ENCODE measurements at regions not wholly inside any gene's neighbourhood (a gene's known extent, or its start where the extent isn't known, plus 50 kb on each side); places are given as distances from the start of the nearest gene placed in this dataset.

DNA sequence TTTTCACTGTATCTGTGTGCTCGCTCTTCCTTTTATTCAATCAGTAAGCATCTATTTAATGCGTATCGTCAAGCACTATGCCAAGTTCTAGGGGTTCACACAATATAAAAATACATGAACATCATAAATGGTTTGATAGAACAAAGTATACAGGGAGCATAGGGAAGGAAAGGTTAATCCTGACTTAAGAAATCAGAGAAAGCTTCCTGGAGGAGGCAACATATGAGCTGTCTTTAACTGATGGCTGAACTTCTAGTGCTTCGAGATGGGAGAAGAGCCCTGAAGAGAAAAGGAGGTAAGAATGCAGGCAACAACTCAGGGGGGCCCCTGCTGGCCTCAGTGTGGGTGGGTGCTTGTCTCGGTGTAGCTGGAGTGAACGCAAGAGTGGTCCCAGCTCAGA, 63.6 kb upstream of the GALNT2 start:
- DNase-seq, result no peak

DNA sequence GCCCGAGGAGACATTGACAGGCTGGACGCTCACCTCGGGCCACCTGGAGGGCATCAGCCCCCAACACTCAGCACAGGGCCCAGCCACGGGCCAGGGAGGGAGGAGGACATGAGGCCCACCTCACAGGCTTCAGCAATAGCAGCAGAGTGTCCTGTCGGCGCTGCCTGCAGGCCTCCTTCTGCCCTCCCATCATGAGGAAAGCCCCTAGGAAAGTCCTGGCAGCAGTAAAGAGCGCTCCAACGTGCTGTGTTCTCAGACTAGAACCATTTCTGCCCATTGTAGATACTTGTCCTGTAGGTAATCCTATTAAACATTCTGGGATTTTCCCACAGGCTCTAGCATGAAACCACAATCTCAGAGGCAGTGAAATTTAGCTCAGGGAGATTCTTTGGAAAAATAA, 62.0 kb upstream of the GALNT2 start:
- DNase-seq, result no peak

DNA sequence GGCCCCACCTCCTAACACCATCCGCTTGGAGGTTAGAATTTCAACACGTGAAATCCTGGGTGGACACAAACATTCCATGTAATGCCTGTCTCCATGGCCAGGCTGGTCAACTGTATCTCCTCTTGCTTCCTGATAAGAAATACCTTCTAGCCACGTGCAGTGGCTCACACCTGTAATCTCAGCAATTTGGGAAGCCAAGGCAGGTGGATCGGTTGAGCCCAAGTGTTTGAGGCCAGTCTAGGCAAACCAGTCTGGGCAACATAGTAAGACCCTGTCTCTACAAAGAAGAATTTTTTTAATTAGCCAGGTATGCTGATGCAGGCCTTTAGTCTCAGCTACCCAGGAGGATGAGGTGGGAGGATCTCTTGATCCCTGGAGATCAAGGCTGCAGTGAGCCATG, 58.3 kb upstream of the GALNT2 start:
- no peak for DNase-seq

DNA sequence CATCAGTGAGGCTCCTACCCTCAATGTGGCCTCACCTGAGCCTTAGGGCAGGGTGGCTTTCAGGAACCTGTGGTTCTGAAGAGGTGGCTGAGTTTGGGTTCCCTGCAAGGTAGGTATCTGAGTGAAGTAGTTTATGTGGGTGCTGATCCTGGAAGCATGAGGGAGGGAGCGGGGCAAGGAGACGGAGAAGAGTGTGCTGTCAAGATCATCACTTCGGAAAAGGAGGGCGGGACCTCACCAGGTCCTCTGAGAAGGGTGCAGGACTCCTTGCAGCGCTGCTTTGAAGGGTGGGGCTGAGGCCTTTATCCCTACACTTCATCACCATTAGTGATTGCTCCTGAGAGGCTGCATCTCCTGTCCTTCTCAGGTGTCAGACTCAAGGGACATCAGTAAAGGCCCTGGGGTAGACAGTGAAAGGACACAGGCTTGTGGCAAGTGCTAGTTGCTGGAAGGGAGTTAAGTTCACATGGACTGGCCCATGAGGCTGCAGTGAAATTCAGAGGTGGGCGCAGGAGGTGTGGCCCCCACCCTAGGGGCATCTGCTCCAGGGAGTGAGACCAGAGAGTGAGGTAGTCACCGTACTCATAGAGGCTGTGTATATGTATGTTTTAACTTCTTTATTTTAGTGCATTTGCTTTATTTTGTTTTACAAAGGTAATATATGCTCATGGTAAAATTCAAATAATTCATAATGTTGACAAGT, 57.3 kb upstream of the GALNT2 start:
- DNase-seq, result no peak

DNA sequence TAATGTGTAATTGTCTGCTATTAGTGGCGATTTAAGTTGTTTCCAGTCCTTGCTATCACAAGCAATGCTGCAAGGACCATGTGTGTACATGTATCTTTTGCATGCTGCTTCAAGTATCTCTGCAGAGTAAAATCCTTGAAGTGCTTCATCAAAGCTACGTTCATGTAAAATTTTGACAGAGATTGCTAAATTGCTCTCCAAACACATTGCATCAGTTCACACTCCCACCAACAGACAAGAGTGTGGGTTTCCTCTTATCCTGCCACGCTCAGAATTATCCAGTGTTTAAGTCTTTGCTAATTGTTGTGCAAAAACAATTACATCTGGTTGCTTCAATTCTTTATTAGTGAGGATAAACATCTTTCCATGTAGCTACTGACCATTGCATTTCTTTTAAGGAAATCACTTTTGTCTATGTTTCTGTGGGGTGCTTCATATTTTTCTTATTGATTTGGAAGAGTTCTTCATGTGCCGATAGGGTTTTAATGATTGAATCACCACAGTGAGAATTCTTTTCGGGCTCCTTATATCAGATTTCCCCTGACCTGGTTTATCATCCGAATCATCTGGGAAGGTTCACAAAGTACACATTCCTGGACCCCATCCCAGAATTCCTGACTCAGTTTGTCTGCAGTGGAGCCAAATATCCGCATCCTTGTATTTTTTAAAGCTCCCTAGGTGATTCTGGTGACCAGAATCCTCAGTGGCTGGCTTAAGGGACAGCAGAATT, 56.3 kb upstream of the GALNT2 start:
- DNase-seq, result no peak

DNA sequence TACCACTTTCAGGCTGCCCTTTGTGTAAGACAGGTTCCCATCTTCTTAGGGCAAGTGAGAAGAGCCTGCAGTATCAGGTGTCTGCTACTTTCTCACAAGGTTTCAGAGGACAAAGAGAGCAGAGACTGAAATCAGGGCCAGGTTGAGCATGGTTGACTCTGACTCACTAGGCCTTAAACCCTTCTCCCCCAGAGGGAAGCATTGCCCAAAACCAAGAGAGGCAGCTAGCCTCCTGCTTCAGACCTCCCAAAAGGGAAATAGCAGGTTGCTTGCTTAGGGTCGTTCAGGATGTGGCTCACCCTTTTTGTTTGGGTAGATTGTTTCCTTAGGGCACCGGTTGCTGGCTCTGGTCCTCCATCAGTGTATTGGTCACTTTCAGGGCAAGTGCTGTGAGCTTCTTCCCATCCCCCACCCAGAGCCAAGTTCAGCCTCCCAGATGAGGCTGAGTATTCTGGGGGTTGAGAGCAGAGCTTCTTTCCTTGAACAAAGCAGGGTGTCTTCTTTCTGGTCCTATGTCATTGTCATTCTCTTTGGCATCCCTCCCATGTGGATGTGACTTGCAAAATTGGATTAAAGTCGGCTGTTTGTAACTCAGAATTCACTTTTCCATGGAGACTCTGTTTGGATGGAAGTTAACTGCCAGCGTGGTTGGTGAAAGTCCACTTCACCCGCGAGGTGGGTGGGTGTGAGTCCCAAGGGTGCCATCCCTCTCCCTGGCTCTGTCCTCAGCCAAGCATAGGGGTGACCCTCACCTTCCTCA, 55.5 kb upstream of the GALNT2 start:
- DNase-seq, result no peak

DNA sequence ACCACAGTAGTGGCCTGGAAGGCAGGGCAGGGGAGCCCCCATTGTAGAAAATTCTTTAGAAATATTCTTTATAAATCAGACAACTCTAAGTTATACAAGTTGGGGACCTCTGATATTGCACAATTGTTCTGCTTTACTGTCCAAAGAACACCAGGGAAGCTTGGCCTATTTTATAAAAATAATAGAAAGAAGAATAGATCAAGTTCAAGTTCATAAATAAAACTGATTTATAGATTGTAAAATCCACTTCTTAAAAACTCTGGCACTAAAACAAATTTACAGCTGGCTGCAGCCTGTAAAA, 55.0 kb upstream of the GALNT2 start:
- DNase-seq, result no peak

DNA sequence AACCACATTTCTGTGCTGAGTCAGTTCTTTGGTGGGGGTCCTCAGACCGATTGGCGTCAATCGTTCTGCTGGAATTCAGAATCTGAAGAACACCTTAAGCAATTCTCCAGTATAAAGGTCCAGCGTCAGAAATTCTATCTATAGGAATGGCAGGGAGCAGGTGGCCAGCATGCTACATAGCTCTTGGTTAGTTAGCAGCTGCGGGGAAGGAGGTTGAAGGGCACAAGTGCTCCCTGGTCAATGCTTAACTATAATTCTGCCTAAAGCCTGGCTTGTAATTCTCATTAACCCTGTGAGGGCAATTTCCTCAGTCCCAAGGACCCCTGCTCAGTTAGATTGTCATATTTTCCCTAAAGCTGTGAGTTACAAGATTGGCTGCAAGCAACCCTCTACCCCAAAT, 54.3 kb upstream of the GALNT2 start:
- DNase-seq, result peak; percentile 37

DNA sequence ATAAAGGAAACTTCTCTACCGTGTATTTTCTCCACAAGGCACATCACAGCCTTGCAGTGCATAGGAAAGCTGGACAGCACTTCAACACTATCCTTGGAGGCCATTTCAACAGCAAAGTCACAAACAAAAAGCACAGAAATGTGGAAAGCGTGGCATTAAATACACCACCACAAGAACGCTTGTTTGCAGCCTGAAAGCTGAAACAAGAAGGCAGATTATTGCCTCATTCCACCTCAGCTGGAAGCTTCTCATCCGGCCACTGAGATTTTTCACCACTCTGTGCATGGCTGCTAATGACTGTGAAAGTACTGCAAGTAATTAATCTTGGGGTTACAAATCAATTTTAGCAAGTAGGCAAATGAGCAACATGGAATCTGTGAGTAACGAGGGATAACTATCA, 50.9 kb upstream of the GALNT2 start:
- no peak for DNase-seq

Data from tongue (tissue), 1 donor.